Prostate gland (tissue), 2 donors: ENCODE measurements at regions not wholly inside any gene's neighbourhood (a gene's known extent, or its start where the extent isn't known, plus 50 kb on each side); places are given as distances from the start of the nearest gene placed in this dataset.

Experiments
- POLR2A ChIP-seq: fragments of 450-650 bp; IDR thresholded peaks from one replicate; pipeline ENCODE4 v1.6.1; 2016; ENCODE audit warnings: antibody characterized with exemption, mild to moderate bottlenecking
- TF ChIP-seq, protein P1 (sequence below), 4 experiments: fragments of 200-600 bp in 2 of 4; fragments of 450-650 bp in 2 of 4; sonication (generic) in 2 of 4; IDR thresholded peaks; 1 replicate in 3 of 4; 2 replicates in 1 of 4; pipeline ENCODE4 v1.5.1; 2016 to 2019; ENCODE audit warnings: antibody characterized with exemption in 4 of 4, mild to moderate bottlenecking in 2 of 4, moderate library complexity in 2 of 4

DNA sequence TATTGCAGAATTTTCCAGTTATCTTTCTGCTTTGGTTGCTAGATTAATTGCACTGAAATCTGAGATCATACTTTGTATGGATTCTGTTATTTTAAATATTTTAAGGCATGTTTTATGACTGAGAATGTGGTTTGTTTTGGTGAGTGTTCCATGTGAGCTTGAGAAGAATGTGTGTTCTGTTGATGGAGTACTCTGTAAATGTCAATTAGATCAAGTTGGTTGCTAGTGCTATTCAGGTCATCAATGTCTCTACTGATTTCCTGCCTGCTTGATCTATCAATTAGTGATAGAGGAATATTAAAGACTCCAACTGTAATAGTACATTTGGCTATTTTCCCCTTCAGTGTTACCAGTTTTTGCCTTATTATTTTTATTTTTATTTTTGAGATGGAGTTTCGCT is 64.3 kb upstream of the SHANK2 start:
- no peak for TF ChIP-seq POLR2A
- TF ChIP-seq, protein P1, sequence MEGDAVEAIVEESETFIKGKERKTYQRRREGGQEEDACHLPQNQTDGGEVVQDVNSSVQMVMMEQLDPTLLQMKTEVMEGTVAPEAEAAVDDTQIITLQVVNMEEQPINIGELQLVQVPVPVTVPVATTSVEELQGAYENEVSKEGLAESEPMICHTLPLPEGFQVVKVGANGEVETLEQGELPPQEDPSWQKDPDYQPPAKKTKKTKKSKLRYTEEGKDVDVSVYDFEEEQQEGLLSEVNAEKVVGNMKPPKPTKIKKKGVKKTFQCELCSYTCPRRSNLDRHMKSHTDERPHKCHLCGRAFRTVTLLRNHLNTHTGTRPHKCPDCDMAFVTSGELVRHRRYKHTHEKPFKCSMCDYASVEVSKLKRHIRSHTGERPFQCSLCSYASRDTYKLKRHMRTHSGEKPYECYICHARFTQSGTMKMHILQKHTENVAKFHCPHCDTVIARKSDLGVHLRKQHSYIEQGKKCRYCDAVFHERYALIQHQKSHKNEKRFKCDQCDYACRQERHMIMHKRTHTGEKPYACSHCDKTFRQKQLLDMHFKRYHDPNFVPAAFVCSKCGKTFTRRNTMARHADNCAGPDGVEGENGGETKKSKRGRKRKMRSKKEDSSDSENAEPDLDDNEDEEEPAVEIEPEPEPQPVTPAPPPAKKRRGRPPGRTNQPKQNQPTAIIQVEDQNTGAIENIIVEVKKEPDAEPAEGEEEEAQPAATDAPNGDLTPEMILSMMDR (IDR thresholded peaks at IDR 0.05) = no peak
